Activated T-cell treated with anti-CD3 and anti-CD28 coated beads, Interleukin-2, amount 50 U/mL, for 72 hours (primary cell): ENCODE measurements at regions not wholly inside any gene's neighbourhood (a gene's known extent, or its start where the extent isn't known, plus 50 kb on each side); places are given as distances from the start of the nearest gene placed in this dataset.

Source experiments
- ATAC-seq, 2 donors: fragments of 150-1000 bp; cut with Tn5 transposase; replicated peaks in 1 of 2; 2 replicates each; pipeline ENCODE4 v1.10.0; 2021; ENCODE audit warnings: moderate library complexity in 2 of 2, mild to moderate bottlenecking in 1 of 2
- DNase-seq, 2 donors: peaks; one replicate each; pipeline ENCODE4 v3.0.0; 2021 to 2022; ENCODE audit warnings: mixed read lengths in 1 of 2
- H3K27ac Mint-ChIP-seq: one replicate; pipeline ENCODE4 v1.8.0; 2022; ENCODE audit warnings: mild to moderate bottlenecking, moderate library complexity, mixed read lengths
- H3K27me3 Mint-ChIP-seq: one replicate; pipeline ENCODE4 v1.8.0; 2022; ENCODE audit warnings: low read depth, mixed read lengths
- H3K36me3 Mint-ChIP-seq, 2 donors: one replicate each; pipeline ENCODE4 v1.8.0; 2022; ENCODE audit warnings: mixed read lengths in 2 of 2, mild to moderate bottlenecking in 1 of 2; ENCODE audit not compliant: insufficient read depth in 2 of 2
- H3K4me1 Mint-ChIP-seq: one replicate; pipeline ENCODE4 v1.8.0; 2022; ENCODE audit warnings: low read depth, mixed read lengths
- H3K4me3 Mint-ChIP-seq, 2 donors: one replicate each; pipeline ENCODE4 v1.8.0; 2022; ENCODE audit warnings: mild to moderate bottlenecking in 2 of 2, mixed read lengths in 2 of 2, moderate library complexity in 2 of 2
- H3K9me3 Mint-ChIP-seq, 2 donors: one replicate each; pipeline ENCODE4 v1.8.0; 2022; ENCODE audit warnings: mixed read lengths in 2 of 2

DNA sequence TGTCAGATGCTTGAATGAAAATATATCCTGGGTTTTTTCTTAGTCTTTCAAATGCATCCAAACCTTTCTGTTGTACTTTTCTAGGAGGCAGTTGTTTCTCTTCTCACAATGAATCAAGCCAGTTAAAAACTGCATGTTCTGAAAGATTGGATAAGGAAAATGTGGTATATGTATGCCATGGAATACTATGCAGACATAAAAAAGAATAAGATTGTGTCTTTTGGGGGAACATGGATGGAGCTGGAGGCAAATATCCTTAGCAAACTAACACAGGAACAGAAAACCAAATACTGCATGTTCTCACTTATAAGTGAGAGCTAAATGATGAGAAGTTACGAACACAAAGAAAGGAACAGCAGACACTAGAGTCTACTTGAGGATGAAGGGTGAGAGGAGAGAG lies 51.7 kb upstream of the MAPK4 start:
- Mint-ChIP-seq H3K4me1 (no peaks in the 10 kb centered on the region), H3K27ac (no peak overlapping the region), H3K4me3 (no peak overlapping the region), H3K9me3 (peaks cover 0 to 2% of the 10 kb centered on the region in 2 donors), H3K27me3 (peaks cover 12% of the 10 kb centered on the region), H3K36me3 (no peaks in the 10 kb centered on the region)
- DNase-seq (no peak), ATAC-seq (no peak)

DNA sequence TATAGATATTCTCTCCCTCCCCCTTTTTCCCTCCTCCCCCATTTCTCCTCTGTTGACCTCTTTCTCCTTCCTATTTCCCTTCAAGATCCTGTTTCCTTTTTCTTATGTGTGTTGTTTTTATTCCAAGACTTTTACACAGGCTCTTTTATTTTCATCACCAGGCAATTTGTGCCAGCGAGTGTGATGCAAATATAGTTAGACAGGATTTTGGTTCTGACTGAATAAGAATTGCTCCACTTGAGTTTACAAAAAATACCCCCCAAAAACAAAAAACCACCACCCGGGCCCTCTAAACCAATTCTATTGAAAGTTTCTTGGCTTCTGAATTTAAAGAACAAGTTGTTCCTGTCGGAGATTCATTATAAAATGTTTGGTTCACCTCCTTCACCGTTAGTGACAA lies 50.9 kb upstream of the MAPK4 start:
- H3K27me3 Mint-ChIP-seq: peaks cover 8% of the 10 kb centered on the region
- H3K36me3 Mint-ChIP-seq: no peaks in the 10 kb centered on the region
- no peak overlapping the region for H3K27ac Mint-ChIP-seq
- no peak overlapping the region for H3K4me3 Mint-ChIP-seq
- no peak for ATAC-seq
- peaks cover 0 to 2% of the 10 kb centered on the region in 2 donors for H3K9me3 Mint-ChIP-seq
- DNase-seq: no peak
- no peaks in the 10 kb centered on the region for H3K4me1 Mint-ChIP-seq
